Liver (tissue), 8 donors: ENCODE measurements at regions not wholly inside any gene's neighbourhood (a gene's known extent, or its start where the extent isn't known, plus 50 kb on each side); places are given as distances from the start of the nearest gene placed in this dataset.

Experiments used
- DNase-seq: peaks from one replicate; pipeline ENCODE4 v3.0.0-alpha.2; 2017; ENCODE audit warnings: low spot score
- H3K27ac ChIP-seq, 2 donors: one replicate each; pipeline ENCODE4 v1.7.0; 2013; ENCODE audit warnings: inconsistent platforms in 2 of 2, low read length in 2 of 2, control low read depth in 1 of 2, low read depth in 1 of 2, mild to moderate bottlenecking in 1 of 2
- H3K27me3 ChIP-seq, 4 donors: one replicate each; pipeline versions ENCODE4 v1.6.1 to v1.7.0; 2013; ENCODE audit warnings: low read length in 3 of 4, inconsistent platforms in 1 of 4, mild to moderate bottlenecking in 1 of 4, moderate library complexity in 1 of 4; ENCODE audit not compliant: control insufficient read depth in 4 of 4, insufficient read depth in 4 of 4
- H3K36me3 ChIP-seq, 4 donors: one replicate each; pipeline versions ENCODE4 v1.6.1 to v1.7.0; 2013; ENCODE audit warnings: low read length in 3 of 4, mild to moderate bottlenecking in 3 of 4, low read depth in 1 of 4, moderate library complexity in 1 of 4; ENCODE audit not compliant: control insufficient read depth in 4 of 4, insufficient read depth in 3 of 4
- H3K4me1 ChIP-seq, 4 donors: one replicate each; pipeline versions ENCODE4 v1.6.1 to v1.7.0; 2013; ENCODE audit warnings: low read length in 3 of 4, mild to moderate bottlenecking in 3 of 4, moderate library complexity in 1 of 4; ENCODE audit not compliant: control insufficient read depth in 4 of 4, insufficient read depth in 4 of 4
- H3K4me3 ChIP-seq, 3 donors: one replicate each; pipeline versions ENCODE4 v1.6.1 to v1.7.0; 2013; ENCODE audit warnings: low read length in 3 of 3, control low read depth in 1 of 3, low read depth in 1 of 3, mild to moderate bottlenecking in 1 of 3
- H3K9ac ChIP-seq, 2 donors: one replicate each; pipeline ENCODE4 v1.7.0; 2013; ENCODE audit warnings: low read length in 2 of 2, mild to moderate bottlenecking in 2 of 2, moderate library complexity in 2 of 2, control low read depth in 1 of 2, low read depth in 1 of 2
- H3K9me3 ChIP-seq, 4 donors: one replicate each; pipeline versions ENCODE4 v1.6.1 to v1.7.0; 2013; ENCODE audit warnings: low read length in 3 of 4; ENCODE audit not compliant: control insufficient read depth in 4 of 4
- EGR1 ChIP-seq, 2 donors: IDR thresholded peaks; 2 replicates each; pipeline ENCODE4 v1.6.1; 2016 to 2018; ENCODE audit warnings: antibody characterized with exemption in 2 of 2, low read depth in 2 of 2
- FOXA1 ChIP-seq: IDR thresholded peaks from 2 replicates; pipeline ENCODE4 v1.6.1; 2016; ENCODE audit warnings: antibody characterized with exemption
- FOXA2 ChIP-seq: IDR thresholded peaks from 2 replicates; pipeline ENCODE4 v1.6.1; 2016; ENCODE audit warnings: antibody characterized with exemption
- GABPA ChIP-seq, 2 donors: IDR thresholded peaks in 1 of 2; conservative IDR thresholded peaks in 1 of 2; 2 replicates each; pipeline ENCODE4 v1.6.1; 2016; ENCODE audit warnings: antibody characterized with exemption in 2 of 2, mild to moderate bottlenecking in 1 of 2, moderate library complexity in 1 of 2
- HNF4A ChIP-seq, 2 donors: conservative IDR thresholded peaks; 2 replicates each; pipeline ENCODE4 v1.6.1; 2016; ENCODE audit warnings: antibody characterized with exemption in 2 of 2, mild to moderate bottlenecking in 2 of 2
- HNF4G ChIP-seq: IDR thresholded peaks from 2 replicates; pipeline ENCODE4 v1.6.1; 2016; ENCODE audit warnings: antibody characterized with exemption
- JUND ChIP-seq, 2 donors: IDR thresholded peaks; 2 replicates each; pipeline ENCODE4 v1.6.1; 2016; ENCODE audit warnings: antibody characterized with exemption in 2 of 2
- NR2F2 ChIP-seq: IDR thresholded peaks from 2 replicates; pipeline ENCODE4 v1.6.1; 2016; ENCODE audit warnings: antibody characterized with exemption
- RAD21 ChIP-seq, 2 donors: IDR thresholded peaks; 2 replicates each; pipeline ENCODE4 v1.6.1; 2016; ENCODE audit warnings: antibody characterized with exemption in 2 of 2, mild to moderate bottlenecking in 2 of 2
- RXRA ChIP-seq, 2 donors: IDR thresholded peaks; 2 replicates each; pipeline ENCODE4 v1.6.1; 2017 to 2018; ENCODE audit warnings: antibody characterized with exemption in 2 of 2, mild to moderate bottlenecking in 1 of 2
- SP1 ChIP-seq: IDR thresholded peaks from 2 replicates; pipeline ENCODE4 v1.6.1; 2018; ENCODE audit warnings: antibody characterized with exemption, mild to moderate bottlenecking
- TAF1 ChIP-seq: conservative IDR thresholded peaks from 2 replicates; pipeline ENCODE4 v1.6.1; 2016; ENCODE audit warnings: antibody characterized with exemption, mild to moderate bottlenecking
- YY1 ChIP-seq: IDR thresholded peaks from 2 replicates; pipeline ENCODE4 v1.6.1; 2016; ENCODE audit warnings: antibody characterized with exemption, mild to moderate bottlenecking
- WGBS: extraction: QIAGEN DNeasy Blood & Tissue Kit; methylation state at CpG from one replicate; pipeline ENCODE4 v1.1.7; 2013; 5-methylcytosine and 5-hydroxymethylcytosine counted together
- TF ChIP-seq, protein P1 (sequence below): IDR thresholded peaks from 2 replicates; pipeline ENCODE4 v1.6.1; 2016; ENCODE audit warnings: antibody characterized with exemption
- TF ChIP-seq, protein P2 (sequence below): IDR thresholded peaks from 2 replicates; pipeline ENCODE4 v1.6.1; 2016; ENCODE audit warnings: antibody characterized with exemption
- TF ChIP-seq, protein P3 (sequence below): IDR thresholded peaks from 2 replicates; pipeline ENCODE4 v1.6.1; 2016; ENCODE audit warnings: antibody characterized with exemption
- TF ChIP-seq, protein P4 (sequence below): IDR thresholded peaks from 2 replicates; pipeline ENCODE4 v1.6.1; 2016; ENCODE audit warnings: antibody characterized with exemption, mild to moderate bottlenecking
- TF ChIP-seq, protein P5 (sequence below): fragments of 150-350 bp; IDR thresholded peaks from 2 replicates; pipeline ENCODE4 v1.5.1; 2017; ENCODE audit warnings: improper control_type of control experiment, low read depth, low read length; ENCODE audit not compliant: missing input control
- donor health status: healthy.
- donor health status: healthy.
- donor health status: healthy.
- donor health status: healthy.
- donor health status: healthy.

DNA sequence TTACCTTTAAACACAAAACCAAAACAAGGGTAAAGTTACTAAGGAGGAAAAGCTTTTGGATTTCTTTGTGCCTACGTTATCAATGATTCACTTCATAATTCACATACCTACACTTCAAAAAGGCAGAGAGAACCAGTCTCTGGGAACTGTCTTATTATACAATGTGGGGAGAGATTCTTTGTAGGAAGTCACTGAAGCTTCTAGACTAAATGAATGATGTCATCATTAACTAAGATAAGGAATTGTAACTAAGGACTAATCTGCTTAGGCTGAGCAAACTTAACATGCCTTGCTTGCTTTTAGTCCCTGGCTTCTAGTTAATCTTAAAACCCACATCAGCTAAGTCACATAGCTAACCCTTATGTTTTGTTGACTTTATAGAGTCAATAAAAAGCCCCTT is 771.2 kb downstream of the NXPH1 start:
- H3K27me3 ChIP-seq: no peaks in the 10 kb centered on the region
- WGBS: 43% methylated on average over 1 of the region's 1 CpG
- H3K27ac ChIP-seq: no peak overlapping the region
- H3K4me1 ChIP-seq: no peaks in the 10 kb centered on the region
- H3K9me3 ChIP-seq: no peaks in the 10 kb centered on the region
- TF ChIP-seq, protein P1, sequence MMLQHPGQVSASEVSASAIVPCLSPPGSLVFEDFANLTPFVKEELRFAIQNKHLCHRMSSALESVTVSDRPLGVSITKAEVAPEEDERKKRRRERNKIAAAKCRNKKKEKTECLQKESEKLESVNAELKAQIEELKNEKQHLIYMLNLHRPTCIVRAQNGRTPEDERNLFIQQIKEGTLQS: no peak
- no peak for TF ChIP-seq FOXA2
- TF ChIP-seq, protein P2, sequence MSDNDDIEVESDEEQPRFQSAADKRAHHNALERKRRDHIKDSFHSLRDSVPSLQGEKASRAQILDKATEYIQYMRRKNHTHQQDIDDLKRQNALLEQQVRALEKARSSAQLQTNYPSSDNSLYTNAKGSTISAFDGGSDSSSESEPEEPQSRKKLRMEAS: no peak
- TF ChIP-seq GABPA (IDR thresholded peaks at IDR 0.05 in 1 of 2, conservative IDR thresholded peaks at IDR 0.05 in 1 of 2): no peak
- TF ChIP-seq YY1: no peak
- no peak for TF ChIP-seq RXRA (IDR thresholded peaks at IDR 0.05)
- TF ChIP-seq, protein P3, sequence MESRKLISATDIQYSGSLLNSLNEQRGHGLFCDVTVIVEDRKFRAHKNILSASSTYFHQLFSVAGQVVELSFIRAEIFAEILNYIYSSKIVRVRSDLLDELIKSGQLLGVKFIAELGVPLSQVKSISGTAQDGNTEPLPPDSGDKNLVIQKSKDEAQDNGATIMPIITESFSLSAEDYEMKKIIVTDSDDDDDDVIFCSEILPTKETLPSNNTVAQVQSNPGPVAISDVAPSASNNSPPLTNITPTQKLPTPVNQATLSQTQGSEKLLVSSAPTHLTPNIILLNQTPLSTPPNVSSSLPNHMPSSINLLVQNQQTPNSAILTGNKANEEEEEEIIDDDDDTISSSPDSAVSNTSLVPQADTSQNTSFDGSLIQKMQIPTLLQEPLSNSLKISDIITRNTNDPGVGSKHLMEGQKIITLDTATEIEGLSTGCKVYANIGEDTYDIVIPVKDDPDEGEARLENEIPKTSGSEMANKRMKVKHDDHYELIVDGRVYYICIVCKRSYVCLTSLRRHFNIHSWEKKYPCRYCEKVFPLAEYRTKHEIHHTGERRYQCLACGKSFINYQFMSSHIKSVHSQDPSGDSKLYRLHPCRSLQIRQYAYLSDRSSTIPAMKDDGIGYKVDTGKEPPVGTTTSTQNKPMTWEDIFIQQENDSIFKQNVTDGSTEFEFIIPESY: no peak
- no peak overlapping the region for H3K9ac ChIP-seq
- no peak for DNase-seq
- no peak overlapping the region for H3K4me3 ChIP-seq
- no peaks in the 10 kb centered on the region for H3K36me3 ChIP-seq

DNA sequence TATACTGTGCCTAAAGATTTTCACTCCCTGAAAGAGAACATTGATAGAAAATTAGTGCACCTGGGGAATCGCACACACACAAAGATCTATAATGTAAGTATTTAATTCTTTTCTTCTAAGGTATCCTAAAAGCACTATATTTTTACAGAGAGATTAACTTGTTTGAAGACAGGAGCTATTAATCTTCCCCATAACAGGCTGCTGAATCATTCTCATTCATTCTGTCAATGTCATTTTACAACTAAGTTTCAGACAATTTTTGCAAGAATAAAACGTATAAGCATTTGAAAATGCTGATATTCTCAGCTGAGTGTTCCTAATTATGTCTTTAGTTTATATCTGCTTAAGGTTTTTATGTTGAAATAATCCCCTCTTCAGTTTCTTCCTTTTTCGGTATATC is 776.7 kb downstream of the NXPH1 start:
- WGBS: 65% methylated on average over 3 of the region's 3 CpGs
- no peaks in the 10 kb centered on the region for H3K9me3 ChIP-seq
- H3K27ac ChIP-seq: no peak overlapping the region
- no peaks in the 10 kb centered on the region for H3K4me1 ChIP-seq
- TF ChIP-seq RAD21 (IDR thresholded peaks at IDR 0.05) (no peak), FOXA2 (no peak), FOXA1 (no peak), TAF1 (no peak), RXRA (IDR thresholded peaks at IDR 0.05) (no peak), YY1 (no peak), JUND (IDR thresholded peaks at IDR 0.05) (no peak), HNF4A (conservative IDR thresholded peaks at IDR 0.05) (no peak), HNF4G (no peak), SP1 (no peak), EGR1 (IDR thresholded peaks at IDR 0.05; ENCODE audit: low read depth in 2 of 2) (no peak), NR2F2 (no peak)
- TF ChIP-seq, protein P3: no peak
- TF ChIP-seq, protein P2: no peak
- TF ChIP-seq, protein P1: no peak
- TF ChIP-seq, protein P4, sequence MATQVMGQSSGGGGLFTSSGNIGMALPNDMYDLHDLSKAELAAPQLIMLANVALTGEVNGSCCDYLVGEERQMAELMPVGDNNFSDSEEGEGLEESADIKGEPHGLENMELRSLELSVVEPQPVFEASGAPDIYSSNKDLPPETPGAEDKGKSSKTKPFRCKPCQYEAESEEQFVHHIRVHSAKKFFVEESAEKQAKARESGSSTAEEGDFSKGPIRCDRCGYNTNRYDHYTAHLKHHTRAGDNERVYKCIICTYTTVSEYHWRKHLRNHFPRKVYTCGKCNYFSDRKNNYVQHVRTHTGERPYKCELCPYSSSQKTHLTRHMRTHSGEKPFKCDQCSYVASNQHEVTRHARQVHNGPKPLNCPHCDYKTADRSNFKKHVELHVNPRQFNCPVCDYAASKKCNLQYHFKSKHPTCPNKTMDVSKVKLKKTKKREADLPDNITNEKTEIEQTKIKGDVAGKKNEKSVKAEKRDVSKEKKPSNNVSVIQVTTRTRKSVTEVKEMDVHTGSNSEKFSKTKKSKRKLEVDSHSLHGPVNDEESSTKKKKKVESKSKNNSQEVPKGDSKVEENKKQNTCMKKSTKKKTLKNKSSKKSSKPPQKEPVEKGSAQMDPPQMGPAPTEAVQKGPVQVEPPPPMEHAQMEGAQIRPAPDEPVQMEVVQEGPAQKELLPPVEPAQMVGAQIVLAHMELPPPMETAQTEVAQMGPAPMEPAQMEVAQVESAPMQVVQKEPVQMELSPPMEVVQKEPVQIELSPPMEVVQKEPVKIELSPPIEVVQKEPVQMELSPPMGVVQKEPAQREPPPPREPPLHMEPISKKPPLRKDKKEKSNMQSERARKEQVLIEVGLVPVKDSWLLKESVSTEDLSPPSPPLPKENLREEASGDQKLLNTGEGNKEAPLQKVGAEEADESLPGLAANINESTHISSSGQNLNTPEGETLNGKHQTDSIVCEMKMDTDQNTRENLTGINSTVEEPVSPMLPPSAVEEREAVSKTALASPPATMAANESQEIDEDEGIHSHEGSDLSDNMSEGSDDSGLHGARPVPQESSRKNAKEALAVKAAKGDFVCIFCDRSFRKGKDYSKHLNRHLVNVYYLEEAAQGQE: no peak
- TF ChIP-seq, protein P5, sequence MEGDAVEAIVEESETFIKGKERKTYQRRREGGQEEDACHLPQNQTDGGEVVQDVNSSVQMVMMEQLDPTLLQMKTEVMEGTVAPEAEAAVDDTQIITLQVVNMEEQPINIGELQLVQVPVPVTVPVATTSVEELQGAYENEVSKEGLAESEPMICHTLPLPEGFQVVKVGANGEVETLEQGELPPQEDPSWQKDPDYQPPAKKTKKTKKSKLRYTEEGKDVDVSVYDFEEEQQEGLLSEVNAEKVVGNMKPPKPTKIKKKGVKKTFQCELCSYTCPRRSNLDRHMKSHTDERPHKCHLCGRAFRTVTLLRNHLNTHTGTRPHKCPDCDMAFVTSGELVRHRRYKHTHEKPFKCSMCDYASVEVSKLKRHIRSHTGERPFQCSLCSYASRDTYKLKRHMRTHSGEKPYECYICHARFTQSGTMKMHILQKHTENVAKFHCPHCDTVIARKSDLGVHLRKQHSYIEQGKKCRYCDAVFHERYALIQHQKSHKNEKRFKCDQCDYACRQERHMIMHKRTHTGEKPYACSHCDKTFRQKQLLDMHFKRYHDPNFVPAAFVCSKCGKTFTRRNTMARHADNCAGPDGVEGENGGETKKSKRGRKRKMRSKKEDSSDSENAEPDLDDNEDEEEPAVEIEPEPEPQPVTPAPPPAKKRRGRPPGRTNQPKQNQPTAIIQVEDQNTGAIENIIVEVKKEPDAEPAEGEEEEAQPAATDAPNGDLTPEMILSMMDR: no peak
- no peak overlapping the region for H3K4me3 ChIP-seq
- no peak overlapping the region for H3K9ac ChIP-seq
- no peaks in the 10 kb centered on the region for H3K27me3 ChIP-seq
- no peak for DNase-seq
- no peaks in the 10 kb centered on the region for H3K36me3 ChIP-seq
